ENCODE measurements at regions not wholly inside any gene's neighbourhood (a gene's known extent, or its start where the extent isn't known, plus 50 kb on each side); places are given as distances from the start of the nearest gene placed in this dataset.

- H3K27ac ChIP-seq, result no peak overlapping the region
- no peak for TF ChIP-seq CTCF (conservative IDR thresholded peaks at IDR 0.05)
Observed at GRCh38 chr18:31248783-31249521, 69.0 kb upstream of the DSG1 start.

DNA sequence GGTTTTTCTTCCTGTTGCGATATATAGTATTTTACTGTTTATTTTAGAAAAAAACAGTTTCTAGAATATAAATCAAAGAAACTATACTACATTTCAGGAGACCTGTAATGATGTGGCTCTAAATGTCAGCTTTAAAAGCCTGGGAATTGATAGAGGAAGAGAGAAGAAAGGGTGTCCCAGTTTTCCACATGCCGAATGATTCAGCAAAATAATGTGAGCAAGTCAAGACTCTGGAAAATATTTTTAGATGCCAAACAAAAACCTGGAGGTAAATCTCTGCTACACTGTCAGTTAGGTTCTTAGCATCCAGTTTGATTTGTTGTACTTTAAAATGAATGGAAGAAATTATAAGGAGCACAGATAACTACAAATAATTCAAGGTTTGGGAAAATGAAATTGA lies 67.1 kb upstream of the DSG1 start:
- H3K27ac ChIP-seq, result no peak overlapping the region
- TF ChIP-seq CTCF (conservative IDR thresholded peaks at IDR 0.05), result no peak

DNA sequence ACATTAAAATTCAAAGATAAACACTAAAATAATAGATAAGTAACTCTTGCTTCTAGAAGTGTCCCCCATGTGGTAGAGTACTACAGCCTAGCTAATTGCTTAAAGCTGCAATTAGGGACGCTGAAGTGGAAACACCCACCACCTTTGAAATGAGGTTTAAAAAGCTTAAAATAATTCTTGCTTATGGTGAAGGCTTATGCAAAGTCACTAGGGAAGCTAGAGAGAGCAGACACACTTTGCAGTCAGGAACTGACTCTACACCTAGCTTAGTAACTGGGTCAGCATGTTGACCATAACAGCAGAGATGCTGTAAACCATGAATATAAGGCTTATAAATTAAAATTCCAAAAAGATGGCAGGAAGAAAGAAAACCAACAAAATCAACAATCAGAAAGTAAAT lies 65.4 kb upstream of the DSG1 start:
- H3K27ac ChIP-seq, result no peak overlapping the region
- no peak for TF ChIP-seq CTCF (conservative IDR thresholded peaks at IDR 0.05)

DNA sequence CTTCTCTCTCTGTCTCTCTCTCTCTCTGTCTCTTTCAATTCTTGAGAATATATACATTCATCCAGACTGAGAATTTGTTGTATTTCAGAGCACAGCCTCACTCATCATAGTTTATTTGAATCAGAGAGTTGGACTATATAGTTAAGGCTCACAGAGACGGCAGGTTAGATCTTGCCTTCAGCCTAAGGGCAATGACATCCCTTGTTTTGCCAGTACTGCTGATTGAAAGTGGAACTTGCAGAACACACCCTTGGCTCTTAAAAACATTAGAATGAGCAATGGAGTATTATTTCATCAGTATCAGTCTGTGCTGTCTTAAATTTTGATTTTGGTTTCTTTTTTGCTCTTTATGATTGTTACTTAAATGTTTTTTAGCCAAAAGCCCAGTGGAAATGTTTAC lies 62.0 kb upstream of the DSG1 start:
- no peak for TF ChIP-seq CTCF (conservative IDR thresholded peaks at IDR 0.05)
- no peak overlapping the region for H3K27ac ChIP-seq

- no peak overlapping the region for H3K27ac ChIP-seq
- no peak for TF ChIP-seq CTCF (conservative IDR thresholded peaks at IDR 0.05)
Observed at GRCh38 chr18:31258789-31259188, 59.2 kb upstream of the DSG1 start.

- no peak for TF ChIP-seq CTCF (conservative IDR thresholded peaks at IDR 0.05)
Observed at GRCh38 chr18:31261792-31262582, 56.0 kb upstream of the DSG1 start.

GRCh38 chr18:31267823-31268481 lies 50.0 kb upstream of the DSG1 start:
- TF ChIP-seq CTCF (conservative IDR thresholded peaks at IDR 0.05), result no peak
- H3K27ac ChIP-seq, result peak overlapping the region; percentile 61

More at GRCh38 chr18:31261792-31262582, 56.0 kb upstream of the DSG1 start:
- no peak overlapping the region for H3K27ac ChIP-seq

All from VCaP (cell line).